ENCODE measurements at regions not wholly inside any gene's neighbourhood (a gene's known extent, or its start where the extent isn't known, plus 50 kb on each side); places are given as distances from the start of the nearest gene placed in this dataset.
"Not testable (repeated sequence)": the region's sequence is repeated elsewhere in the genome, so short reads cannot be mapped to it uniquely, and the experiment has no call there.

- no peak for DNase-seq (ENCODE audit: low read depth in 2 of 2)
Measured at GRCh38 chr1:101185421-101185820, 51.4 kb upstream of the S1PR1 start.

GRCh38 chr1:101183388-101183699 lies 53.5 kb upstream of the S1PR1 start:
- DNase-seq (ENCODE audit: low read depth in 2 of 2), result peak; percentile 46 to 75

- no peak for DNase-seq (ENCODE audit: low read depth in 2 of 2)
Measured at GRCh38 chr1:101182627-101183387, 54.0 kb upstream of the S1PR1 start.

- DNase-seq (ENCODE audit: low read depth in 2 of 2), result peak in 1 of 2 donors; percentile 97
Measured at GRCh38 chr1:101181930-101182329, 54.9 kb upstream of the S1PR1 start.

GRCh38 chr1:101178688-101179491 lies 57.9 kb upstream of the S1PR1 start:
- peak in 1 of 2 donors; percentile 37 for DNase-seq (ENCODE audit: low read depth in 2 of 2)

- no peak for DNase-seq (ENCODE audit: low read depth in 2 of 2)
Measured at GRCh38 chr1:101178341-101178687, 58.5 kb upstream of the S1PR1 start.

GRCh38 chr1:101175886-101176285 lies 60.9 kb upstream of the S1PR1 start:
- DNase-seq (ENCODE audit: low read depth in 2 of 2), result peak; percentile 60

GRCh38 chr1:101175466-101175865 lies 61.4 kb upstream of the S1PR1 start:
- DNase-seq (ENCODE audit: low read depth in 2 of 2), result no peak

- DNase-seq (ENCODE audit: low read depth in 2 of 2), result peak in 1 of 2 donors; percentile 56
Measured at GRCh38 chr1:101174722-101175121, 62.1 kb upstream of the S1PR1 start.

GRCh38 chr1:101174298-101174697 lies 62.5 kb upstream of the S1PR1 start:
- DNase-seq (ENCODE audit: low read depth in 2 of 2), result not testable (repeated sequence)

GRCh38 chr1:101170506-101171050 lies 66.2 kb upstream of the S1PR1 start:
- peak in 1 of 2 donors; percentile 26 for DNase-seq (ENCODE audit: low read depth in 2 of 2)

GRCh38 chr1:101167891-101168290 lies 68.9 kb upstream of the S1PR1 start:
- no peak for DNase-seq (ENCODE audit: low read depth in 2 of 2)

GRCh38 chr1:101166583-101167120 lies 70.2 kb upstream of the S1PR1 start:
- DNase-seq (ENCODE audit: low read depth in 2 of 2), result no peak

- DNase-seq (ENCODE audit: low read depth in 2 of 2), result no peak
Measured at GRCh38 chr1:101165954-101166353, 70.9 kb upstream of the S1PR1 start.

GRCh38 chr1:101165532-101165931 lies 71.3 kb upstream of the S1PR1 start:
- no peak for DNase-seq (ENCODE audit: low read depth in 2 of 2)

GRCh38 chr1:101164776-101165175 lies 72.0 kb upstream of the S1PR1 start:
- peak in 1 of 2 donors; percentile 67 for DNase-seq (ENCODE audit: low read depth in 2 of 2)

GRCh38 chr1:101162736-101163735 lies 73.8 kb upstream of the S1PR1 start:
- peak; percentile 95 to 99 for DNase-seq (ENCODE audit: low read depth in 2 of 2)

- DNase-seq (ENCODE audit: low read depth in 2 of 2), result peak; percentile 72 to 89
Measured at GRCh38 chr1:101162300-101162699, 74.5 kb upstream of the S1PR1 start.

- DNase-seq (ENCODE audit: low read depth in 2 of 2), result peak; percentile 95
Measured at GRCh38 chr1:101161619-101162018, 75.2 kb upstream of the S1PR1 start.

- no peak for DNase-seq (ENCODE audit: low read depth in 2 of 2)
Measured at GRCh38 chr1:101158424-101158823, 78.4 kb upstream of the S1PR1 start.

- DNase-seq (ENCODE audit: low read depth in 2 of 2), result no peak
Measured at GRCh38 chr1:101154547-101154946, 82.3 kb upstream of the S1PR1 start.
